Spleen (tissue), 7 donors: ENCODE measurements at regions not wholly inside any gene's neighbourhood (a gene's known extent, or its start where the extent isn't known, plus 50 kb on each side); places are given as distances from the start of the nearest gene placed in this dataset.

Experiments used
- POLR2A ChIP-seq, 3 donors: fragments of 450-650 bp; IDR thresholded peaks; one replicate each; pipeline ENCODE4 v1.5.1; 2017; ENCODE audit warnings: antibody characterized with exemption in 3 of 3, mild to moderate bottlenecking in 1 of 3
- TF ChIP-seq, protein P1 (sequence below), 11 experiments: fragments of 200-600 bp in 7 of 11; fragments of 450-650 bp in 4 of 11; sonication (generic) in 4 of 11; IDR thresholded peaks in 8 of 11; conservative IDR thresholded peaks in 3 of 11; 1 replicate in 7 of 11; 2 replicates in 4 of 11; pipeline versions ENCODE4 v1.4.0 to v1.8.0; 2016 to 2021; ENCODE audit warnings: antibody characterized with exemption in 11 of 11, inconsistent platforms in 4 of 11, mild to moderate bottlenecking in 1 of 11
- donor health status: DM: no; HTN: no; CAD: no; lungs with moderate emphysema.
- donor health status: DM: no; HTN: no; CAD: no.
- donor health status: DM: no; HTN: no; CAD: no.

GRCh38 chr5:3034881-3035280 is 283.4 kb upstream of the IRX2 start:
- TF ChIP-seq, protein P1, sequence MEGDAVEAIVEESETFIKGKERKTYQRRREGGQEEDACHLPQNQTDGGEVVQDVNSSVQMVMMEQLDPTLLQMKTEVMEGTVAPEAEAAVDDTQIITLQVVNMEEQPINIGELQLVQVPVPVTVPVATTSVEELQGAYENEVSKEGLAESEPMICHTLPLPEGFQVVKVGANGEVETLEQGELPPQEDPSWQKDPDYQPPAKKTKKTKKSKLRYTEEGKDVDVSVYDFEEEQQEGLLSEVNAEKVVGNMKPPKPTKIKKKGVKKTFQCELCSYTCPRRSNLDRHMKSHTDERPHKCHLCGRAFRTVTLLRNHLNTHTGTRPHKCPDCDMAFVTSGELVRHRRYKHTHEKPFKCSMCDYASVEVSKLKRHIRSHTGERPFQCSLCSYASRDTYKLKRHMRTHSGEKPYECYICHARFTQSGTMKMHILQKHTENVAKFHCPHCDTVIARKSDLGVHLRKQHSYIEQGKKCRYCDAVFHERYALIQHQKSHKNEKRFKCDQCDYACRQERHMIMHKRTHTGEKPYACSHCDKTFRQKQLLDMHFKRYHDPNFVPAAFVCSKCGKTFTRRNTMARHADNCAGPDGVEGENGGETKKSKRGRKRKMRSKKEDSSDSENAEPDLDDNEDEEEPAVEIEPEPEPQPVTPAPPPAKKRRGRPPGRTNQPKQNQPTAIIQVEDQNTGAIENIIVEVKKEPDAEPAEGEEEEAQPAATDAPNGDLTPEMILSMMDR (IDR thresholded peaks at IDR 0.05 in 8 of 11, conservative IDR thresholded peaks at IDR 0.05 in 3 of 11), result no peak
- no peak for TF ChIP-seq POLR2A (IDR thresholded peaks at IDR 0.05)
